NCI-H524 treated with DMSO at 0.1 percent for 48 hours (cell line): ENCODE measurements at regions not wholly inside any gene's neighbourhood (a gene's known extent, or its start where the extent isn't known, plus 50 kb on each side); places are given as distances from the start of the nearest gene placed in this dataset.
"Not testable (repeated sequence)": the region's sequence is repeated elsewhere in the genome, so short reads cannot be mapped to it uniquely, and the experiment has no call there.

Source experiments
- DNase-seq: peaks from one replicate; lab custom pipeline; 2025; lab: John Stamatoyannopoulos, UW

DNA sequence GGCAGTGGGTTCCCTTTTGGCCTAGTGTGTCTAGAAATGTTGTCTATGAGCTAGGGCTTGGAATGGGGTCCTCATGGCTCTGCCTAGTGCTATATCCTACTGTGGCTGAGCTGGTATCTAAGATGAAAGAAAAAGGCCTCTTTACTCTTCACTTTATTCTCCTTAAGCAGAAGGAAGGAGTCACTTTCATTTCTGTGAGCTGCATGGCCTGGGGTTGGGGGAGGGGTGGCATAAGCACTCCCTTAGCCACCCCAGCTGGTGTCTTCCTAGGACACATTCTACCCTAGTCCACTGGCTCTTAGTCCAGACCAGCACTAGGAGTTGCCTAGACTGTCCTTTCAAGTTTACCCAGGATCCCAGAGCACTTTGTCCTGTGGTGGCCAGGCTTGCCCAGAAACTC is 1148.9 kb upstream of the CNTN5 start:
- no peak for DNase-seq

GRCh38 chr11:97880209-97880608 is 1140.5 kb upstream of the CNTN5 start:
- DNase-seq: no peak

DNA sequence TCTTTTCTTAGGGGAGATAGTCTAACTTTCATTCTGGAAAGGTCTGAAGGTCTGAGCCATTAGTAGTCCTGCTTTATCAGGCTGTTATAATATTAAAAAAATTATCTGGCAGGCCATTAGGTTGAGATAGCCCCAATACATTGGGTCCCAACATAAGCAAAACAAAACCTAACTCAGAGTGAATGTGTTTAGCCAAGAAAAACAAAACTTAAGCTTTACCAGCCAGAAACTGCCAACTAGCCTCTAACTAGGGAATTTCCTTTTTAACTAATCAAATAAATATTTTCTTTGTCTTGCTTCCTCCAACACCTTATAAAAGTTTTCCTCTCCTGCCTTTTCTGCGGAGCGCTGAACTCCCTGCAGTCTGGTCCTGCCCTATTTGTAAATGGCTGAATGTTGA is 1137.7 kb upstream of the CNTN5 start:
- DNase-seq: no peak

- DNase-seq: no peak
Measured at GRCh38 chr11:97888641-97889040, 1132.1 kb upstream of the CNTN5 start.

DNA sequence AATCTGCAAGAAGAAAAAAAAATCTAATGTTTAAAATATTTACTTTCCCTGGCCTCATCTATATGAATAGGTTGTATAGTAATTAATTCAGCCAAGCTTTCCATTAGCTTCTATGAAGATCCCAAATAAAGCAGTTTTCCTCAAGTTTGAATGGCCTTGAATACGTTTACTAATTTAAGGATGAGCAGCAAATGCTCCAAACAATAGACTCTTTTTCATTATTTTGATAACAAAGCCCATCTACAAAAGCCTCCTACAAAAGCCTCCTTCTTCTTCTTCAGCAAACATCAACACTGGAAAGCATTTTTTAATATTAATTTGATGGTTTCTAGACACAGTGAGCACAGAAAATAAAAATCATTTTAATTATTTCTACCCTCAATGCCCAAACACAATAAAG is 1130.3 kb upstream of the CNTN5 start:
- no peak for DNase-seq

GRCh38 chr11:97893612-97894011 is 1127.1 kb upstream of the CNTN5 start:
- peak; percentile 25 for DNase-seq

GRCh38 chr11:97894978-97895377 is 1125.8 kb upstream of the CNTN5 start:
- no peak for DNase-seq

GRCh38 chr11:97895572-97895971 is 1125.2 kb upstream of the CNTN5 start:
- no peak for DNase-seq

- DNase-seq: no peak
Measured at GRCh38 chr11:97902828-97903227, 1117.9 kb upstream of the CNTN5 start.

DNA sequence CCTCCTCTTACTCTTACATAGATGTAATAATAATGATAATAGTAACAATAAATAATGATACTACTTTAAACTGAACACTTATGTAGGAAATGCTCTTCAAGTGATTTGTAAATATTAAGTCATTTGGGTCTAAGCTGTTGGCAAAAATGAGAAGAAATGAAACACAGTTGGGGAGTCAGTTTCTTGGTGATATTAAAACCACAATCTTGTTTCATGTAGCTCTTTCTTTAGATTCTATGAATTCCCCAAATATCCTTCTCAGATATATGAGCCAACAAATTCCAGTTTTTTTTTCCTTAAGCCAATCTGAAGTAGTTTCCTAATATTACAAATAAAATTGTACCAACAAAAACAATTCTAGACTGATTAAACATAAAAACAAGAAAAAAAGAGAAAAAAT is 1115.6 kb upstream of the CNTN5 start:
- DNase-seq: no peak

DNA sequence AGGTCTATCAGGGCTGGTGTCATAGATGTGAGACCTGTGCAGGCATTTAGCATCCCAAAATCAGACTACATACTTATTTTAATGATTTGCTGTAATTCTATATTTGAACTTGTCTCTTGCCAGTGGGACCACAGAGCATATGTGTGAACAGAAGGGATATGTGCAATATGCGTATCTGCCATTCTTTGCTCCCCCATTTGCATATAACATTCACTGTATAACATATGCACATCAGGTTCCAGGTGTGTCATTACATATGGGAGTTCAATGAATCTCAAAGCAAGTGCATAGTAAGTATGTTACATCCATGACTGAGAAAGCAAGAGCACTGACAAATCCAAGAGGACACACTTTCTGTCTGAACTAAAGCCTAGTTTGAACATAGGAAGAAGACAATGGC is 1115.1 kb upstream of the CNTN5 start:
- DNase-seq: no peak

- no peak for DNase-seq
Measured at GRCh38 chr11:97908354-97908753, 1112.4 kb upstream of the CNTN5 start.

DNA sequence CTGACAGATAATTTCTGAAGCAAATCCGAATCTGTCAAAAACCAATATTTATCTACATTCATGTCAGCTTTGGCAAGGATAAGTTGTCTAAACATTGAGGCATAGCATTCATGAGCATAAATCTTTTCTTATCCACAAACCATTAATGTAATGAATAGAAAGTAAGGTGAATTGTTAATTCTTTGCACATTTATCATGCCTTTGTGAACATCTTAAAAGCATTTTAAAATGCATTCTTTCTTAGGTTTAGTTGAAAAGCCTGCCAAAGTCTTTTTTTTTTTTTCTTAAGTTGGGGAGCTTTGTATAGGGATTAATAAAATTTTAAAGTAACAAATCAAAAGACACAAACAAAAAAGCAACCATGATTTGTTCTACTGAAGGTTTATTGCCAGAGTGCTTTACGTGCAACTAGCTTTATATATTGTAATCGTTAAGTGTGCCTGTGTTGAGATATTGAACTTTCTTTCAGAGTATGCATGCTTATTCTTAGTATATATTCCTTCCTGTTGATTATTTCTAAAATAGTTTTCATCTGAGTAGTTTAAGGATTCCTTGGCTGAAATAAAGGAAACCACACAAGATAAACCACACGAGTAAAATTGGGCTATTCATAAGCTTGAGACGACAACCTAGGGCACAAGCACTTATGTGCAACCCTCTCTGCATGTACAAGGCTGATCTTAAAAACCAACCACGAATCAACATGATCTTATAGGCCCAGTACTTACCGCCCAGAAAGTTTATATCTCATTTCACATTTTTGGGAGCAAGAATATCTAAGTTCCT is 1110.9 kb upstream of the CNTN5 start:
- DNase-seq: no peak

- no peak for DNase-seq
Measured at GRCh38 chr11:97912629-97913028, 1108.1 kb upstream of the CNTN5 start.

GRCh38 chr11:97922933-97923332 is 1097.8 kb upstream of the CNTN5 start:
- not testable (repeated sequence) for DNase-seq

DNA sequence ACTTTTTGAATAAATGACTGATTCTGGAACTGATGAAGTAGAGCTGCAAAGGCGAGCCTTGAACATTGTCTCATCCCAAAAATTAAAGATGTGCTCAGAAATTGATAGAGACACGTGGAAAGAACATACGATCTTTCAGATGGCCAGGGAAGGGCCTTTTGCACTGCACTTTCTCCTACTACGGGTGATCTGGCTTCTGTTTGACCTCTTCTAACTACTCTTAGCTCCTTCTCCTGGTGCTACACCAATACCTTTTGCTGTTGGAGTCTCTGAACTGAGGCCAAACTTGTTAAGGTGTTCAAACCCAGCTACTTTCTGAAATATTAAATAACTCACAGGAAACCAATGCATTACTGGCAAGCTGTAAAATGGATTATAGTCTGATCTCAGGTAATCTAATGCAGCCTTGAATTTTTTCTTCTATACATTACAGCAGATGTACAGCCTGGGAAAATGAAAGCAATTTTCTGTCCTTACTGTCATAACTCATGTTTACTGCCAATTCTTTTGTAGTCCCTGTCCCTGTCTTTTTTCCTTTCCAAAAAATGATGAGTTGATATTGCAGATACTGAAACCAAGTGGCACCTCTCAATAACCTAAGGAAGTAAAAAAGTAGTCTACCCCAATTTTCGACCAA is 1086.1 kb upstream of the CNTN5 start:
- no peak for DNase-seq

GRCh38 chr11:97937501-97937900 is 1083.2 kb upstream of the CNTN5 start:
- no peak for DNase-seq

DNA sequence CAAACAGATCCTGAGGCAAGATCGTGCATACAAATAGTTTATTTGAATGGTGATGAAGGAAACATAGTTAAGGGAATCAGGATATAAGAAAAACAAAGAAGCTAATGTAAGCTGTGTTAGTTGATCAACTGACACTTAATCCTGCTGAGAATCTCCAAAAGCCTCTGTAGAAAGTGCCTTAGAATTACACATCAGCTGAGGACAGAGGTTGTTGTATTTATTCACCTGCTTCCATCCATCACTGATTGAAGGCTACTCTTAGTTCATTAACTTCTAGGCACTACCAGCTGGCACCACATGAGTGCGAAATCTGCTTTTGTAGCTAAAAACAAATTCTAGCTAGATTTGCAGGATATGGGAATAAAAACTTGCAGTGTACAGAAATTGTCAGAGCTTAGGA is 1082.0 kb upstream of the CNTN5 start:
- no peak for DNase-seq

GRCh38 chr11:97943493-97943892 is 1077.3 kb upstream of the CNTN5 start:
- DNase-seq: no peak

GRCh38 chr11:97948793-97949192 is 1072.0 kb upstream of the CNTN5 start:
- no peak for DNase-seq

GRCh38 chr11:97955595-97955994 is 1065.2 kb upstream of the CNTN5 start:
- no peak for DNase-seq

DNA sequence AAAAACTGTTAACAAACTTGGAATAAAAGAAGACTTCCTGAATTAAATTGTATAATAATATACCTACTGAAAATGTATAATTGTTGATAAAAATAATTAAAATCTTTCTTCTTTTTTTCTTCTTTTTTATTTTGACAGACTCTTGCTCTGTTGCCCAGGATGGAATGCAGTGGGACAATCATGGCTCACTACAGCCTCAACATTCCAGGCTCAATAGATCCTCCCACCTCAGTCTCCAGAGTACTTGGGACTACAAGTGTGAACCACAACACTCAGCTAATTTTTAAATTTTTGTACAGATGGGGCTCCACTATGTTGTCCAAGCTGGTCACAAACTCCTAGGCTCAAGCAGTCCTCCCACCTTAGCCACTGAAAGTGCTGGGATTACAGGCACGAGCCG is 1063.8 kb upstream of the CNTN5 start:
- no peak for DNase-seq

- no peak for DNase-seq
Measured at GRCh38 chr11:97961431-97961830, 1059.3 kb upstream of the CNTN5 start.

- DNase-seq: no peak
Measured at GRCh38 chr11:97962758-97963157, 1058.0 kb upstream of the CNTN5 start.
